HepG2 (cell line): ENCODE measurements at regions not wholly inside any gene's neighbourhood (a gene's known extent, or its start where the extent isn't known, plus 50 kb on each side); places are given as distances from the start of the nearest gene placed in this dataset.

Experiments
- ARID3A ChIP-seq: IDR thresholded peaks from 2 replicates; pipeline ENCODE4 v1.6.1; 2012; ENCODE audit warnings: low read depth, low read length, improper control_type of control experiment
- ARID5B ChIP-seq: IDR thresholded peaks from 2 replicates; pipeline ENCODE4 v1.4.0; 2020; ENCODE audit warnings: mild to moderate bottlenecking, missing genetic modification reagents
- CEBPB ChIP-seq: IDR thresholded peaks from 2 replicates; pipeline ENCODE4 v1.6.1; 2011; ENCODE audit warnings: low read depth, low read length, improper control_type of control experiment, borderline replicate concordance
- CREB1 ChIP-seq, 2 experiments: fragments of 450-650 bp in 1 of 2; IDR thresholded peaks; 2 replicates each; pipeline ENCODE4 v1.6.1; 2016 to 2017; ENCODE audit warnings: control low read depth in 1 of 2, mild to moderate bottlenecking in 1 of 2, missing compliant biosample characterization in 1 of 2, missing genetic modification characterization in 1 of 2
- CTCF ChIP-seq: sonication (generic); formaldehyde crosslinking; IDR thresholded peaks from 2 replicates; pipeline ENCODE4 v1.5.0; 2020; ENCODE audit warnings: mild to moderate bottlenecking, missing genetic modification reagents, moderate library complexity
- DBP ChIP-seq: sonication (generic); formaldehyde crosslinking; IDR thresholded peaks from 2 replicates; pipeline ENCODE4 v1.4.0; 2020; ENCODE audit warnings: missing genetic modification reagents; ENCODE audit errors: not compliant biosample characterization
- E2F5 ChIP-seq: sonication (generic); formaldehyde crosslinking; conservative IDR thresholded peaks from 2 replicates; pipeline ENCODE4 v1.4.0; 2020; ENCODE audit warnings: missing genetic modification reagents
- IKZF1 ChIP-seq: fragments of 450-650 bp; IDR thresholded peaks from 2 replicates; pipeline ENCODE4 v1.7.1; 2016
- KAT8 ChIP-seq: IDR thresholded peaks from 2 replicates; pipeline ENCODE4 v1.6.1; 2016; ENCODE audit warnings: missing genetic modification reagents, missing compliant biosample characterization
- MAX ChIP-seq: IDR thresholded peaks from 2 replicates; pipeline ENCODE4 v1.6.1; 2012; ENCODE audit warnings: inconsistent platforms
- MIXL1 ChIP-seq: IDR thresholded peaks from 2 replicates; pipeline ENCODE4 v1.6.1; 2016
- PHF5A ChIP-seq: IDR thresholded peaks from one replicate; pipeline ENCODE4 v1.6.1; 2018; ENCODE audit warnings: low read depth, missing genetic modification reagents; ENCODE audit not compliant: unreplicated experiment

GRCh38 chr1:198047913-198048312 lies 108.9 kb upstream of the NEK7 start:
- TF ChIP-seq MAX: no peak
- TF ChIP-seq KAT8 (CRISPR knock-in tag): no peak
- no peak for TF ChIP-seq E2F5 (CRISPR knock-in tag)
- TF ChIP-seq PHF5A (CRISPR knock-in tag): no peak
- no peak for TF ChIP-seq ARID3A
- no peak for TF ChIP-seq CTCF (CRISPR knock-in tag)
- TF ChIP-seq MIXL1 (CRISPR knock-in tag): no peak
- TF ChIP-seq IKZF1: no peak
- no peak for TF ChIP-seq DBP (CRISPR knock-in tag)
- TF ChIP-seq CREB1 (IDR thresholded peaks at IDR 0.05): no peak
- TF ChIP-seq CREB1 (CRISPR knock-in tag; IDR thresholded peaks at IDR 0.05): no peak
- TF ChIP-seq ARID5B (CRISPR knock-in tag): no peak
- TF ChIP-seq CEBPB: no peak
